HEK293T (cell line): ENCODE measurements at regions not wholly inside any gene's neighbourhood (a gene's known extent, or its start where the extent isn't known, plus 50 kb on each side); places are given as distances from the start of the nearest gene placed in this dataset.

Source experiments
- CTCF ChIA-PET: fragments of 350-600 bp; formaldehyde crosslinking; extraction: SDS; loops from one replicate; lab custom pipeline; 2021; ENCODE audit warnings: antibody characterized with exemption, inconsistent platforms; lab: Yijun Ruan, JAX
- POLR2A ChIA-PET: fragments of 350-600 bp; formaldehyde crosslinking; extraction: SDS; loops from one replicate; lab custom pipeline; 2020; ENCODE audit warnings: antibody characterized with exemption, inconsistent platforms; lab: Yijun Ruan, JAX
- DNase-seq: peaks from one replicate; pipeline ENCODE4 v3.0.0; 2012; ENCODE audit warnings: mixed read lengths; ENCODE audit errors: extremely low spot score
- ARNT ChIP-seq: fragments of 450-650 bp; IDR thresholded peaks from 2 replicates; pipeline ENCODE4 v1.6.1; 2017; ENCODE audit warnings: mild to moderate bottlenecking
- BHLHE40 ChIP-seq: fragments of 450-650 bp; IDR thresholded peaks from 2 replicates; pipeline ENCODE4 v1.6.1; 2016; ENCODE audit warnings: mild to moderate bottlenecking, moderate library complexity, borderline replicate concordance
- CTBP1 ChIP-seq: fragments of 450-650 bp; IDR thresholded peaks from 2 replicates; pipeline ENCODE4 v1.6.1; 2016; ENCODE audit warnings: borderline replicate concordance
- ELF4 ChIP-seq: fragments of 450-650 bp; IDR thresholded peaks from 2 replicates; pipeline ENCODE4 v1.6.1; 2017; ENCODE audit warnings: antibody characterized with exemption
- FOXA1 ChIP-seq: fragments of 450-650 bp; IDR thresholded peaks from 2 replicates; pipeline ENCODE4 v1.6.1; 2016; ENCODE audit warnings: mild to moderate bottlenecking
- FOXK2 ChIP-seq: fragments of 450-650 bp; IDR thresholded peaks from 2 replicates; pipeline ENCODE4 v1.6.1; 2016; ENCODE audit warnings: mild to moderate bottlenecking
- FOXM1 ChIP-seq: fragments of 450-650 bp; IDR thresholded peaks from 2 replicates; pipeline ENCODE4 v1.6.1; 2017; ENCODE audit warnings: mild to moderate bottlenecking, borderline replicate concordance
- HDGF ChIP-seq: fragments of 450-650 bp; IDR thresholded peaks from 2 replicates; pipeline ENCODE4 v1.6.1; 2017; ENCODE audit warnings: antibody characterized with exemption, borderline replicate concordance
- L3MBTL2 ChIP-seq: fragments of 450-650 bp; conservative IDR thresholded peaks from 2 replicates; pipeline ENCODE4 v1.6.1; 2016; ENCODE audit warnings: mild to moderate bottlenecking
- LEF1 ChIP-seq: fragments of 450-650 bp; IDR thresholded peaks from 2 replicates; pipeline ENCODE4 v1.6.1; 2017; ENCODE audit warnings: mild to moderate bottlenecking, borderline replicate concordance
- NFRKB ChIP-seq: fragments of 450-650 bp; IDR thresholded peaks from 2 replicates; pipeline ENCODE4 v1.6.1; 2016; ENCODE audit warnings: mild to moderate bottlenecking, moderate library complexity
- SP1 ChIP-seq: fragments of 450-650 bp; IDR thresholded peaks from 2 replicates; pipeline ENCODE4 v1.6.1; 2017
- SUZ12 ChIP-seq: fragments of 450-650 bp; IDR thresholded peaks from 2 replicates; pipeline ENCODE4 v1.6.1; 2016; ENCODE audit warnings: mild to moderate bottlenecking
- TARDBP ChIP-seq: fragments of 450-650 bp; IDR thresholded peaks from 2 replicates; pipeline ENCODE4 v1.6.1; 2016
- ZNF384 ChIP-seq: fragments of 450-650 bp; IDR thresholded peaks from 2 replicates; pipeline ENCODE4 v1.6.1; 2016
- TF ChIP-seq, protein P1 (sequence below): fragments of 450-650 bp; IDR thresholded peaks from 2 replicates; pipeline ENCODE4 v1.6.1; 2016

DNA sequence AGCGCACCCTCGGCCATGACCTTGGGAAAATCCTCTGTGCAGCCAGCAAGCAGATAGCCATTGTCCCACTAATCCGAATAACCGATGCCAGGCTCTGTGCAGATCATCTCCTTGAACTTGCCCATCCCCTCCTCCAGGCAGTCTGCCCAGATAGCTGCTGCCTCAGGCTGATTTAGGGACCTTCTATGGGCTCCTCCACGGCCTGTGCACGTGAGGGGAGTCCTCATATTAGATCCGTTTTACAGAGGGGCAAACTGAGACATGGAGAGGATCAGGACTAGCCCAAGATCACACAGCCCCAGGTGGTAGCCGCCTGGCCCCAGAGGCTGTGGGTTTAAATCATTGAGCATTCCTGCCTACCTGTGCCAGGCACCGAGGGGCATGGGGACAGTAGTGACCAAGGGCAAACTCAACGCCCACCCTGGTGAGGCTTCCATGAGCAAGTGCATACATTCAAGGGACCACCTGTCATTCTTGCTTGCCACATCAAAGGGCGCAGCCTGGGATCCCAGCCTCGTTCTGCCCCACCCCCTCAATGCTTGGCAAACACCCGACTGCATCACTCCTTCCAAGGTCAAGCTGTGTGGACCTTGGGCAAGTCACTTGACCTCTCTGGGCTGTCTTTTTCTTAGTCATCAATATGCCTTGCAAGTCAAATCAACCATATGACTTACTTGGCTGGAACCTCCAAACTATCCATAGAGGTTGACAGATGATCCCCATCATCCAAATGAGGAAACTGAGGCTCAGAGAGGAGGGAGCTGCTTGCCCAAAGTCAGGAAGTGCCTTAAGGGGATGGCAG lies 131.6 kb downstream of the MN1 start:
- CTCF ChIA-PET: no interaction called here

DNA sequence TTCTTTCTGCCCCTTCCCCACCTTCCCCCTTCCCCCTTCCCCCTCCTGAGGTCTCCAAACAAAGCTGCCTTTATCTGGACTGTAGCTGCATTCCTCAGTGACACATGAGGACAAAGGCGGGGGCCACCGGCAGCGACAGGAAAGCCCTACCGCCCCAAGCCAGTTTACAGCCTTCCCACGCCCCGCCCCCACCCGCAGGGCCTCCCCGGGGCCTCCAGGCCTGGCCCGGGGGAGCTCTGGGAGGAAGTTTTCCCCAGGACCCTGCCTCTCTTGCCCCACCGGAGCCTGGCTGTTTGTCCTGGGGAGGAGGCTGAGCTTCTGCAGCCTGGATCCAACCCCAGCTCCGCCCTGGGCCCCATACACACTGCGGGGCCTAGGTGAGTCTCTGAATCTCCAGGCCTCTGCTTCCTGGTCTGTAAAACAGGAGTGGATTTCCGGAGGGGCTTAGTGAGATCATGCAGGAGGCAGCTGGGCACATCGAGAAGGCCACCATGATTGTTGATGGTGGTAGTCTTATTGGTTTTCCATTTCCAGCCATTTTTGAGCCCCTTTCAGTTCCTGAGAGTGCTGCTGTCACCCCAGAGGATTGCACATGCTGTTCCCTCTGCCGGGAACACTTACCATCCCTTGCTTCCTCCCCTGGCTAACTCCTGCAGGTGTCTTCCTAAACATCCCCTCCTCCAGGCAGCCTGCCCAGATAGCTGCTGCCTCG lies 130.7 kb downstream of the MN1 start:
- DNase-seq: peak; percentile 39
- POLR2A ChIA-PET: no interaction called here
- CTCF ChIA-PET: no interaction called here
- no peak for TF ChIP-seq ZNF384

More for the DNA sequence above, 131.6 kb downstream of the MN1 start:
- TF ChIP-seq SUZ12 (no peak), ZNF384 (no peak), ELF4 (no peak), HDGF (no peak), FOXA1 (no peak), FOXK2 (no peak), LEF1 (no peak)
- TF ChIP-seq, protein P1, sequence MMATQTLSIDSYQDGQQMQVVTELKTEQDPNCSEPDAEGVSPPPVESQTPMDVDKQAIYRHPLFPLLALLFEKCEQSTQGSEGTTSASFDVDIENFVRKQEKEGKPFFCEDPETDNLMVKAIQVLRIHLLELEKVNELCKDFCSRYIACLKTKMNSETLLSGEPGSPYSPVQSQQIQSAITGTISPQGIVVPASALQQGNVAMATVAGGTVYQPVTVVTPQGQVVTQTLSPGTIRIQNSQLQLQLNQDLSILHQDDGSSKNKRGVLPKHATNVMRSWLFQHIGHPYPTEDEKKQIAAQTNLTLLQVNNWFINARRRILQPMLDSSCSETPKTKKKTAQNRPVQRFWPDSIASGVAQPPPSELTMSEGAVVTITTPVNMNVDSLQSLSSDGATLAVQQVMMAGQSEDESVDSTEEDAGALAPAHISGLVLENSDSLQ: no peak
- POLR2A ChIA-PET: no interaction called here
- no peak for DNase-seq

- TF ChIP-seq SUZ12 (no peak), TARDBP (no peak), LEF1 (no peak), ELF4 (no peak), FOXM1 (no peak), NFRKB (no peak), SP1 (no peak), FOXK2 (no peak), FOXA1 (no peak), ZNF384 (no peak), CTBP1 (no peak), BHLHE40 (no peak), L3MBTL2 (no peak)
- TF ChIP-seq, protein P1: no peak
- DNase-seq: no peak
- ChIA-PET POLR2A (no interaction called here), CTCF (no interaction called here)
Observed at GRCh38 chr22:27671413-27671935, 130.1 kb downstream of the MN1 start.

GRCh38 chr22:27672721-27673418 lies 128.7 kb downstream of the MN1 start:
- ChIA-PET POLR2A (no interaction called here), CTCF (interaction anchor here (1.1 kb wide), 1 partner anchor 9 kb away, joined by 3 read pairs; no protein-coding TSS in a partner anchor)

DNA sequence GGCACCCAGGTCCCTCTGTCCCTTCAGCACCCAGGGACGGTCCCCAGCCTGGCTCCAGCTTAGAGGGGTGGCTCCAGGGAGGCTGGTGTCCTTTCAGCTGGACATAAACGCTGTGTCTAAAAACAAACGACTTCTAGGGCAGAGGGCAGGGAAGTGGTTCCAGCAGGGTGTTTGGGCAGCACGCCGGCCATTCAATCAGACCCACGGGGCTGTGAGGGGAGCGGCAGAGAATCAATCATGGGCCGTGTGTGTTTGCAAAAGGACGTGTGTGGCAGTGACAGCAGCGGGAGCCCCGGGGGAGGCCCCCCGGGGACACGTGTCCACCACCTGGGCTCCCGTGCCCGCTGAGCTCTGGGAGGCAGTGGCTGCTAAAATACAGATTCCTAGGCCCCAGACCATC lies 127.7 kb downstream of the MN1 start:
- CTCF ChIA-PET: interaction anchor here (0.6 to 1.1 kb wide), 2 partner anchors 8 to 1027 kb away, joined by 3 read pairs; no protein-coding TSS in a partner anchor
- POLR2A ChIA-PET: no interaction called here
- no peak for DNase-seq
- TF ChIP-seq FOXK2: no peak
- no peak for TF ChIP-seq LEF1
- no peak for TF ChIP-seq SUZ12
- TF ChIP-seq TARDBP: no peak
- TF ChIP-seq CTBP1: no peak
- TF ChIP-seq ZNF384: no peak
- TF ChIP-seq NFRKB: no peak
- TF ChIP-seq FOXM1: no peak
- no peak for TF ChIP-seq SP1
- no peak for TF ChIP-seq ELF4
- TF ChIP-seq ARNT: no peak
- no peak for TF ChIP-seq FOXA1
- TF ChIP-seq BHLHE40: no peak
- no peak for TF ChIP-seq HDGF
- TF ChIP-seq, protein P1: no peak
- no peak for TF ChIP-seq L3MBTL2

More at GRCh38 chr22:27672721-27673418, 128.7 kb downstream of the MN1 start:
- no peak for DNase-seq
- no peak for TF ChIP-seq ZNF384
- TF ChIP-seq FOXM1: no peak
- no peak for TF ChIP-seq SP1
- TF ChIP-seq, protein P1: no peak
- no peak for TF ChIP-seq HDGF
- no peak for TF ChIP-seq FOXK2
- no peak for TF ChIP-seq NFRKB
- TF ChIP-seq ARNT: no peak
- no peak for TF ChIP-seq L3MBTL2
- no peak for TF ChIP-seq TARDBP
- no peak for TF ChIP-seq LEF1
- TF ChIP-seq BHLHE40: no peak
- TF ChIP-seq FOXA1: no peak
- no peak for TF ChIP-seq SUZ12
- TF ChIP-seq ELF4: no peak
- TF ChIP-seq CTBP1: no peak
